DMS79 treated with DMSO at 0.1 percent for 48 hours (cell line): ENCODE measurements at regions not wholly inside any gene's neighbourhood (a gene's known extent, or its start where the extent isn't known, plus 50 kb on each side); places are given as distances from the start of the nearest gene placed in this dataset.
"Not testable (repeated sequence)": the region's sequence is repeated elsewhere in the genome, so short reads cannot be mapped to it uniquely, and the experiment has no call there.

ENCODE experiments used
- DNase-seq: peaks from one replicate; lab custom pipeline; 2025; lab: John Stamatoyannopoulos, UW

DNA sequence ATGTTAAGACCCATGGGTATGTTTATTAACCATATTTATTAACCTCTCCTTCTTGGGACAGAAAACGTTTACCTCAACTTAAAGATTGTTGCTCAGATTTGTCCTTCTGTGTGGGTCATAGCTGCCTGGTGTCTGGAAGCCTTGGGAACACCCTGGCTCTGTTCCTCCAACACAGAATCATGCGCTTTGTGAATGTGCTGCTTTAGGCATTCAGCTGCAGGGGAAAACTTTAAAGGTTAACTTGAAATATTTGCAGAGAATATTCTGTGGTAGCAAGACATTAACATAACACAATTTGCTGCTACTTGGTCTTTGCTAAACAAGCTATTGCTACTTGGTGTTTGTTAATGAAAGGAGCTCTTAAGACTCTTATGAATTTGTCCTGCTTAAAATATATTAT is 50.5 kb upstream of the THOC3 start:
- not testable (repeated sequence) for DNase-seq

DNA sequence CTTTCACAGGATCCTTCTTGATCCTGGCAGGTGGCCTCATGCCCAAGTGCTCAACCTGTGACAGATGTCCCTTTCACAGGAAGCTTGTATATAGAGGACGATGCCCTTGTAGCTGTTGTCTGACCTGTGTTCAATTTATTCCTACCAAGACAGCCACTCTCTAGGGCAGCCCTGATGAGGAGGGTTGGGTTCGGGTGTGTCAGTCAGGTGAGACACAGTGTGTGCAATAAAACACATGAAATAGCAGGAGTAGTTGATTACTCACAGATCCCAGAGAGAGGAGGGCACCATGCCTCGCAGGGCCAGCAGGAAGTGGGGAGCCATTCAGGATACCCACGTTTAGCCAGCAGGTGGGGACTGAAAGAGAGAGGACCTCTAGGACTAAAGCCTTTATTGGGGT is 52.7 kb upstream of the THOC3 start:
- not testable (repeated sequence) for DNase-seq

DNA sequence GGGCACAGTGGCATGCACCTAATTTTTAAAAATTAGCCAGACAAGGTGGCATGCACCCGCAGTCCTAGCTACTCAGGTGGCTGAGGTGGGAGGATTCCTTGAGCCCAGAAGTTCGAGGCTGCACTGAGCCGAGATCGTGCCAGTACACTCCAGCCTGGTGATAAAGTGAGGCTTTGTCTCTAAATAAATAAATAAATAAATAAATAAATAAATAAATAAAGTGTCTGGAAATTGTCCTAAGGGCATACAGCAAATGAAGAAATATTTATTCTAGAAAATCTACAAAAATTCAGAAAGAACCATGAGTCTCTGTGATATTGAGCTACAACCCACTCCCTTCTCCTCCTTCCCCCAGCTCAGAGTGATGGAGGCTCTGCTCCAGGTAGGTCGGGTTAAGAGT is 55.4 kb upstream of the THOC3 start:
- DNase-seq, result not testable (repeated sequence)

DNA sequence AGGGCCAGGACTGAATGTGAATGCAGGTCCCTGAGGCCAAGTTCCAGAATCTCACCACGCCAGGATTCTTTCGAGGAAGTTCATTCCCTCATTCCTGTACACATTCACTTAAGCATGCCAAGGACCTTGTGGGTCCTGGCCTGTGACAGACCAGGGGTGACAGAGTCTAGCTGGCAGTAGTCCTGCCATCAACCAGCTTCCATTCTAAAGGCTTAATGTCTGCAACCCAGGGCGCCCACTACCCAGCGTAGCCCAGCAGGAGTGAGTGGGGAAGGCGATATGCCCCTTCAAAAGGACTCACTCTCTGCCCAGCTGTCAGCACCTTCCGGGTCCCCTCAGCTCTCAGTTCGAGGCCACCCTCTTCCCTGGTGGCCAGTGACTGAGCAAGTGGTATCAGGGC is 61.3 kb upstream of the THOC3 start:
- DNase-seq, result not testable (repeated sequence)

DNA sequence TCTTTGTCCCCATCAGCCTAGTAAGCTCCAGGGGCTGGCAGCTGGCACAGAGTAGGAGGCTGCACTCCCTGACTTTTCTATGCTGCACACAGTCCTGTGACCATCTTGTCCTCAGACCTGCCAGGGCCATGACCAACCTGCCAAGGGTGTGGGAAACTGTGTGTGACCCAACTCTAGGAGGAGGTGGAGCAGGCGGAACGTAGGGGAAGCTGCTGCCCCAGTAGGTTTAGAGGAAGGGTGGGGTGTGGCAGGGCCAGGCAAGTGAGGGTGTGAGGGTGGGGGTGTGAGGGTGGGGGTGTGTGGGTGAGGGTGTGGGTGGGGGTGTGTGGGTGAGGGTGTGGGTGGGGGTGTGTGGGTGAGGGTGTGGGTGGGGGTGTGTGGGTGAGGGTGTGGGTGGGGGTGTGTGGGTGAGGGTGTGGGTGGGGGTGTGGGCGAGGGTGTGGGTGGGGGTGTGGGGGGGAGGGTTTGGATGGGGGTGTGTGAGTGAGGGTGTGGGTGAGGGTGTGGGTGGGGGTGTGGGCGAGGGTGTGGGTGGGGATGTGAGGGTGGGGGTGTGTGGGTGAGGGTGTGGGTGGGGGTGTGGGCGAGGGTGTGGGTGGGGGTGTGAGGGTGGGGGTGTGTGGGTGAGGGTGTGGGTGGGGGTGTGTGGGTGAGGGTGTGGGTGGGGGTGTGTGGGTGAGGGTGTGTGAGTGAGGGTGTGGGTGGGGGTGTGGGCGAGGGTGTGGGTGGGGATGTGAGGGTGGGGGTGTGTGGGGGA is 62.4 kb upstream of the THOC3 start:
- not testable (repeated sequence) for DNase-seq

DNA sequence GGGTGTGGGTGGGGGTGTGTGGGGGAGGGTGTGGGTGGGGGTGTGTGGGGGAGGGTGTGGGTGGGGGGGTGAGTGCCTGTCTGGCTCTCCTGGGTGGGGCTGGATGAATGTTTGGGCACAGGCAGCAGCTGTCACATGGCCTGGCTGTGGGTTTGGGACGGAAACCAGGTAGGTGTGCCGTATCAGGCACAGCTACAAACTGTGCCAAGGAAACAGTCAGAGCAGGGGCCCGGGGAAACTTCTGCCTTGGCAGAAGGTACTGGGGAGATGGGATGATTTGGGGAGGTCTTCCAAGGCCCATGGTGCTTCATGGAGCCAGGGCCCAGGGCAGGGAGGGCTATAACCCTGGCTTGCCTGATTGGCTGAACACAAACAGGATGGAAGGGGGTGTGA is 63.0 kb upstream of the THOC3 start:
- not testable (repeated sequence) for DNase-seq

DNA sequence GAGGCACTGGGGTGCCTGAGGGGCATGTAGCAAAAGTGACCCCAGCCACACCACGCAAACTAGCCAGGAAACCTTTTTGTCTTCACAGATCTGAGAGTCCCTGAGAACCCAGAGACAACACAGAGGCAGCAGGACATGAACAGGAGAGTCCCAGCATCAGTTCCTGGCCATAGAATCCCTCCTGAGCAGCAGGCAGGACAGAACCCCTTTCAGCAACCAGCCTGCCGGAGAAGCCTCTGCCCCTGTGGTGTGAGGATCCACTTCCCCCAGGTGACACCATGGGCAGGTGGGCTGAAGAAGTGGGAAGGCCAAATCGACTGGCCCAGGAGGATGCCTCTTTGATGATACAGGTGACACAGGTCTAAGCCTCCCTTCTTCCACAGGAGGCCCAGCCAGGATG is 65.1 kb upstream of the THOC3 start:
- not testable (repeated sequence) for DNase-seq

DNA sequence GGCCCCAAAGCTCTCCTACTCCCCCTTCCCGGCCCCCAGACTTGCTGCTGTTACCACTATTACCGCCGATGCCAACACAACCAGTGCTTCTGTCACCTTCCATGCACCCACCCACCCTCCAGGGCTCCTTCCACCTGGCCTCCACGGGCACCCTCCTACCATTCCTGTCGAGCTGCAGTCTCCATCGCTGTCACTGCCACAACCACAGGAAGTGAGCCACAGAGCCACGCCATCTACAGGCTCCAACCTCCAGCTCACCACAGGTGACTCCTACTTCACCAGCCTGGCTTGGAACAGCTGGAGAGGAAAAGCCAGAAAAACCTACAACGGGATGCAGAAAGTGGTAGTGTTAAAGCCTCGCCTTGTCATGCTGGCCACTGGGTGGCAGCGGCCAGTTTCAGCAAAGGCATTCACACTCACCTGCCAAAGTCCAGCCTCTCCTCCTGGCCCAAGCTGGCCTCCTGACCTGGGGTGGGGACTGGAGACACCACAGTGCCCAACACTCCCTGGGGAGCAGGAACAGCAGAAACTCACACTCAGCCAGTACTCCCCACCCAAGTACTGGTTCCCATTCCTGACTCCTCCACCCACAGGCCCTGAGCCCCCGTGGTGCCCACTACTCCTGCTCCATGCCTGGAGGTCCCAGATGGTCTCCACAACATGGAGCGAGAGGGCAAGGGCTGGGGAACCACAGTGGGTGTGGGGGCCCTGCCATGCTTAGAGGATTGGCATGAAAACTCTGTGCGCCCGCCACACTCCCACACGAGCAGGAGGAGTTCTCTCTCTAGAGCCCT is 66.5 kb upstream of the THOC3 start:
- not testable (repeated sequence) for DNase-seq

DNA sequence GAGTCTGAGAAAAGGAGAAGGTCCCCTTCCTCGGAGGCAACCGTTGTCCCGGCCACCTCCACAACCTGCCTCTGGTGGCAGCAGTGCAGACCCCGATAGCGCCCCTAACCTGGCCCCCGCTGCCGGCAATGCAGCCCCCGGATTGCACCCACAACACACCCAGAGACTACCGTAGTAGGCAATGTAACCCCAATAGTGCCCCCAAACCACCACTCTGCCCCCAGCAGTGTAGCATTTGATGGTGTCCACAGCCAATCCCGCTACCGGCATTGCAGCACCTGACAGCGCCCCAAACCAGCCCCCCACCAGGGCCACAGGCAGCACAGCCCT is 67.1 kb upstream of the THOC3 start:
- not testable (repeated sequence) for DNase-seq

DNA sequence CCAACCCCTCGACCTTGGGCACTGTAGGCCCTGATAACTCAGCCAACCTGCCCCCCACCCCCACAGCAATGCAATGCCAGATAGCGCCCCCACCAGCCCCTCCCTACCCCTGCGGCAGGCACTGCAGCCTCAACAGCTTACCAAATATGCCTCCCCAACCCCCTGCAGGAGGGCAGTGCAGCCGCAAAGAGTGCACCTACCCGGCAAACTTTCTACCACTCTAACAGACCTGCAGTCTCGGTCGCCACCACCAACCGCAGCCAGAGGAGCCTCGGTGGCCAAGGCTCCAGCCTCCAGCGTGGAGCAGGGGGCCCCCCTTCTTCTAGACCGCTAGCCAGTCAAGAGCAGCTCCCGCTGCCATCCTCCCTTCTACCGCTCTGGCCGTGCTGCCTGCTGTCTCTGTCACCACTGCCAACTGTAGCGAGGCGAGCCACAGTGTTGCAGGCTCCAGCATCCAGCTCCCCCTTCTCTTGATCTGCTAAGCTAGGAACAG is 67.7 kb upstream of the THOC3 start:
- DNase-seq, result not testable (repeated sequence)

DNA sequence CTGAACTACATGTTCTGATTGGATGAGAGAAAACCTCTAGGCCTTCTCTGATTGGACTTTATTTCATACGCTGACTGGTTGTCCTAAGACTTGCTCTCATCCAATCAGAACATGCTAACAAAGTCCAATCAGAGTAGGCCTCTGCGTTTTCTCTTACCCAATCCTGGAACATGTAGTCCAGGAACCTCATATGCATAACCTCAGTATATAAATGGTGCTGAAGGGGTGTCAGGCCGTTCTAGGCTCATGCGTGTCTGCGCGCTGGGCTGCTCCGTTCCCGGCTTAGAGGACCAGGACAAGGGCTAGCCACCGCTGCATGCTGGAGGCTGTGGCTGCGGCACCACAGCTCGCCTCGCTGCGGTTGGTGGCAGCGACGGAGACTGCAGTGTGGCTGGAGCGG is 68.3 kb upstream of the THOC3 start:
- not testable (repeated sequence) for DNase-seq

DNA sequence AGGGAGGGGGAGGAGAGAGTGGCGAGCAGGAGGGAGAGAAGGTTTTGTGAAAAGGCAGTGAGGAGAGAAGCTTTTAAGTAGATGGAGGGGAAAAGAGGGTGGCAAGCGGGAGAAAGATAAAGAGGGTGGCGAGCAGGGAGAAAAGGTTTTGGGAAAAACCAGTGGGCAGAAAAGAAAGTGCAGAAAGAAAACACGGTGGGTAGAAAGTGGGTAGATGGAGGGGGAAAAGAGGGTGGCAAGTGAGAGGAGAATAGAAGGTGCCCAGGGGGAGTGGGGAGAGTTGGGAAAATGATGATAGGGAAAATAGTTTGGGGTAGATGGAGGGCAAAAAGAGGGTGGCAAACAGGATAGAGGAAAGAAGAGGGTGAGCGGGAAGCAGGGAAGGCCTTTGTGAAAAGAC is 69.1 kb upstream of the THOC3 start:
- not testable (repeated sequence) for DNase-seq

DNA sequence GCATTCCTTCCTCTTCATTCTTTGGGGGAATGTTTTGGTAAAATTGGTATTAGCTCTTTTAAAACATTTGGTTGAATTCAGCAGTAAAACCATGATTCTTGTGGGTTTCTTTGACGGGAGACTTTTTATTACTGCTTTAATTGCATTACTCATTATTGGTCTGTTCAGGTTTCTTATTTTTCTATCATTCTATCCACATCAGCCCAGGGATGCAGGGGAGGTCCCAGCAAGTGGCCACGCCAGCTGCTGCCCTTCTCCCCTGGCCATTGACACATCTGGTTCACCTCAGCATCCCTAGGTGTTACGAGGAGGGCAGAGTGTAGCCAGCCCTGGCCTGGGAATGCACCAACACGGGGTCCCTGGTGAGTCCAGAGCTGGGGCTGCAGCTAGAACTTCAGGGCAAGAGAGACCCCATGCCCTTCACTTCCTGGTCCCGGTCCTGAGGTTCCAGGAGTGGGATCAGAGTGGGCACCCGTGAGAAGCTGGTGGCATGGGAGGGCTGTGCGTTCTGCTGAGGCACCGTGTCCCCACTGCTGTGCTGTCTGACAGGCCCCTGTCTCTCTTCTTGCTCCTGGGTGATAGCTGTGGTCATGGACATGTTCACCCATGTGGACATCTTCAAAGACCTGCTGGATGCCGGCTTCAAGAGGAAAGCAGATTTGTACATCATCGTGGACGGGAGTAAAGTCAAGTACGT is 72.1 kb upstream of the THOC3 start:
- DNase-seq, result not testable (repeated sequence)

DNA sequence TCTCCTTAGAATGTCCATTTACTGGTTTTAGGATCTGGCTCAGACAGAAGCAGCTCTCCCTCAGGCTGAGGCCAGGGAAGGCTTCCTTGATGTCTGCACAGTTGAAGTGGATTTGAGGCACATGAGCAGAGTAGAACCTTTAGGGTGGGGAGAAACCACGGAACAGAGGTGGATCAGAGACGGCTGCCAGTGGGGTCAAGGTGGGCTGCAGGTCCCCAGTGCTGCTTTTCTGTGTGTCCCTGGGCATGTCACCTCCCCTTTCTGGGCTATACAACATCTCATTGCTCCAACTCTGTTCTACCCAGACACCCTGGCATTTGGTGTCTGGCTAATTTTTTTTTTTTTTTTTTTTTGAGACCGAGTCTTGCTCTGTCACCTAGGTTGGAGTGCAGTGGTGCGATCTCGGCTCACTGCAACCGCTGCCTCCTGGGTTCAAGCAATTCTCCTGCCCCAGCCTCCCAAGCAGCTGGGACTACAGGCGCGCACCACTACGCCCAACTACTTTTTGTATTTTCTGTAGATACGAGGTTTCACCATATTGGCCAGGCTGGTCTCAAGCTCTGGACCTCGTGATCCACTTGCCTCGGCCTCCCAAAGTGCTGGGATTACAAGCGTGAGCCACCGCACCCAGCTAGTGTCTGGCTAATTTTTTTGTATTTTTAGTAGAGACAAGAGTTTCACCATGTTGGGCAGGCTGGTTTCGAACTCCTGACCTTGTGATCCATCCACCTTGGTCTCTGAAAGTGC is 73.3 kb upstream of the THOC3 start:
- not testable (repeated sequence) for DNase-seq

DNA sequence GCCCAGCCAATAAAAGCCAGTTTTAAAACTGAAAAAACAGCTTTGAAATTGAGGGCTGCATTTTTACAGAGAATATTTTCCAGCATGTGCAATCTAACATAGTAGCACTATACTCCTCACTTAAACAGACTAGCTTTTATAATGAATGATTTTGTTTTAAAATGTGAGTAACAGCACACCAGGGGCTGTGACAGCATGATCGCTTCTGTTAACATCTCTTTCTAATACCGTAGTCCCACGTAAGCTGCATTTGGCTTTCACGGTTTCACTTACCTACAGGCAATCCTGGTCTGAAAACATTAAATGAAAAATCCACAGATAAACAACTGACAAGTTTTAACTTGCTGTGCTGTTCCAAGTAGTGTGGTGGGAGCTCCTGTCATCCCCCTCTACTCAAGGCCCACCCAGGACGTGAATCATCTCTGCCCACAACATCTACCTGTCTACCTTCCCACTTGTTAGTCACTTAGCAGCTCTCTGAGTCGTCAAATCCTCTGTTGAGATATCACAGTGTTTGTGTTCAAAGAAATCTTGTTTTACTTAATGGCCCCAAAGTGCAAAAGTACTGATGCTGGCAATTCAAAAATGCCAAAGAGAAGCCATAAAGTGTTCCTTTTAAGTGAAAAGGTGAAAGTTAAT is 74.0 kb upstream of the THOC3 start:
- DNase-seq, result not testable (repeated sequence)

DNA sequence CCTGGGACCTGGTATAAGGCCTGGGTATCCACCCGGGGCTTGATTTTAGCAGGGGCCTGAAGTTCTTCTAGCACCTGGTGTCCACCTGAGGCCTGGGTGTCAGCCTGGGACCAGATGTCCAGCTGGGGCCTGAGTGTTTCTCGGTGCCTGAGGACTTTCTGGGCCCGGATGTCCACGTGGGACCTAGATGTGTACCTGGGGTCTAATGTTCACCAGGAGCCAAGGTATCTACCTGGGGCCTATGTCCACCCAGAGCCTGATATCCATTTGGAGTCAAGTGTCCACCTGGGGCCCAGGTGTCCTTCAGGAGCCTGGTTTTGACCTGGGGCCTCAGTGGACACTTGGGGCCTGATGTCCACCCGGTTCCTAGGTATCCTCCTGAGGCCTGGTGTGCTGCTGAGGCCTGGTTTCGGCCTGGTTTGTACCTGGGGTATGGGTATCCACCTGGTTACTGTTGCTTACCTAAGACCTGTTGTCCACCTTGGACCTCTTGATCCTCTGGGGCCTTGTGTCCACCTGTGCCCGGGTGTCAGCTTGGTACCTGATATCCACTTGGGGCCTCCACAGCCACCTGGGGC is 75.2 kb upstream of the THOC3 start:
- DNase-seq, result not testable (repeated sequence)

DNA sequence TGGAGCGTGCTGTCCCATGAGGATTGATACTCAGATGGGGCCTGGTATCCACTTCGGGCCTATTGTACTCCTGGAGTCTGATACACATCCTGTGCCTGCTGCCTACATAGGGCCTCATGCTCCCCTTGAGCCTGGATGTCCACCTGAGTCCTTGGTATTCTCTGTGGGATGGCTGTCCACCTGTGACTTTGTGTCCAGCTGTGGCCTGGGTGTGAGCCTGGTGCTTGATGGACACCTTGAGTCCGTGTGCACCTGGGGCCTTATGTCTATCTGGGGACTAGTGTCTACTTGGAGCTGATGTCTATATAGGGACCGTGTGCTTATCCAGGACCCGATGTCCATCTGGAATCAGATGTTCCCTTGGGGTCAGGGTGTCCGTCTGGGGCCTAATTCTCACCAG is 75.9 kb upstream of the THOC3 start:
- not testable (repeated sequence) for DNase-seq

DNA sequence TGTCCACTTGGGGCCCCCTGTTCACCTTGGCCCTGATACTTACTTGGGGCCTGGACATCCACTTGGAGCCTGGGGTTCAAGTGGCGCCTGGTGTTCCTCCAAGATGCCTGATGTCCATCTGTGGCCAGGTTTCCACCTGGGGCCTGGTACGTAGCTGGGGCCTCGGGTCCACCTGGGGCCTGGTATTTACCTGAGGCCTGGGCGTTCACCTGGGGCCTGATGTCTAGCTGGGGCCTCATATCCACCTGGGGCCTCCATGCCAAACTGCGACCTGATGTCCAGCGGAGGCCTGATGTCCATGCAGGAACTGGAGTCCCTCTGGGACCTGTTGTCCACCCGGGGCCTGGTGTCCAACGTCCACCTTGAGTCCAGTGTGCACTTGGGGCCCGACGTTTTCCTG is 76.3 kb upstream of the THOC3 start:
- not testable (repeated sequence) for DNase-seq

DNA sequence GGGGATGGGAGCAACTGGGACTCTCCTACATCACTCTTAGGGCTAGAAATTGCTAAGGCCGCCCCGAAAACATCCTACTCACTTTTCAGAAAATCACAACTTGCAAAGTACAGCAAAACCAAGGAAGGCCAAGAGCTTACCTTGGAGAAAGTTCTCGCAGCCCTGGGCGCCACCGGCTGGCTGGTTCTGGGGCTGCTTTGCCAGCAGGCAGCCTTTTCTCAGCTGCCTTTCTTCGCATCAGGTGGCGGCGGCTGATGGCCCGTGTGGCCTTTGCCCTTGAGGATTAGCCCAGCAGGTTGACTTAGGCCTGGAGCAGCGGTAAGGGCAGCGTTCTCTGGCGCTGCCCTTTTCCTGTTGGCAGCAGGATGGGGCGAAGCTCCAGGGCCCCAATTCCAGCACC is 77.3 kb upstream of the THOC3 start:
- not testable (repeated sequence) for DNase-seq

DNA sequence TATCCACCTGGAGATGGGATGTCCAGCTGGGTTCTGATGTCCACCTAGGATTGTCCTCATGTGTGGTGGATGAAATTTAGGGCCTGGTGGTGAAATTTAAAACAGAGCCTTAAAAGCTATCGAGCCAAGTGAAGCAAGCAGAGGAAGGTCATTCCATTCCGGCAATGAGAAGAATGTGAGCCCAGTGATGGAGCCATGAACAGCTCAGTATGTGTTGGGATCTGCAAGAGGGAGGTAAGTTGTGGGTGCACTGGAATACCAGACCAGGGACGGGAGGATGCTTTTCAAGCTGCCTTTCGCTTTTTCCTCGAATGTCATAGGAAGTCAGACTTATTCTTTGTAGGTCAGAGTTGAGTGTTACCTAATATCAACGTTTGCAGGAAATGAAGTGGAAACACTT is 80.6 kb upstream of the THOC3 start:
- DNase-seq, result not testable (repeated sequence)
